ENCODE measurements at regions not wholly inside any gene's neighbourhood (a gene's known extent, or its start where the extent isn't known, plus 50 kb on each side); places are given as distances from the start of the nearest gene placed in this dataset.
"Not testable (repeated sequence)": the region's sequence is repeated elsewhere in the genome, so short reads cannot be mapped to it uniquely, and the experiment has no call there.

GRCh38 chr2:219737270-219737691 lies 109.9 kb downstream of the SLC4A3 start:
- Histone ChIP-seq H3K27ac (no peak overlapping the region), H3K27me3 (replicated peaks) (no peaks in the 10 kb centered on the region), H3K4me1 (replicated peaks) (no peaks in the 10 kb centered on the region), H3K4me3 (no peak overlapping the region), H3K9me3 (replicated peaks) (no peaks in the 10 kb centered on the region), H3K36me3 (no peaks in the 10 kb centered on the region)
- no peak for DNase-seq (ENCODE audit: low read depth in 1 of 2, low spot score in 2 of 2)

GRCh38 chr2:219739066-219739465 lies 111.6 kb downstream of the SLC4A3 start:
- Histone ChIP-seq H3K4me1 (replicated peaks) (no peaks in the 10 kb centered on the region), H3K9me3 (replicated peaks) (no peaks in the 10 kb centered on the region), H3K27ac (no peak overlapping the region), H3K27me3 (replicated peaks) (no peaks in the 10 kb centered on the region), H3K4me3 (no peak overlapping the region), H3K36me3 (no peaks in the 10 kb centered on the region)
- DNase-seq (ENCODE audit: low read depth in 1 of 2, low spot score in 2 of 2) = no peak

- H3K4me1 ChIP-seq (replicated peaks) = no peaks in the 10 kb centered on the region
- H3K27me3 ChIP-seq (replicated peaks) = no peaks in the 10 kb centered on the region
- H3K9me3 ChIP-seq (replicated peaks) = no peaks in the 10 kb centered on the region
- no peaks in the 10 kb centered on the region for H3K36me3 ChIP-seq
- no peak overlapping the region for H3K27ac ChIP-seq
- DNase-seq (ENCODE audit: low read depth in 1 of 2, low spot score in 2 of 2) = no peak
- H3K4me3 ChIP-seq = no peak overlapping the region
Observed at GRCh38 chr2:219739866-219740440, 112.5 kb downstream of the SLC4A3 start.

- Histone ChIP-seq H3K4me1 (replicated peaks) (peaks cover 4% of the 10 kb centered on the region), H3K27me3 (replicated peaks) (no peaks in the 10 kb centered on the region), H3K4me3 (no peak overlapping the region), H3K27ac (no peak overlapping the region), H3K36me3 (no peaks in the 10 kb centered on the region), H3K9me3 (replicated peaks) (no peaks in the 10 kb centered on the region)
- no peak for DNase-seq (ENCODE audit: low read depth in 1 of 2, low spot score in 2 of 2)
Observed at GRCh38 chr2:219743548-219743947, 116.1 kb downstream of the SLC4A3 start.

GRCh38 chr2:219744066-219744465 lies 116.6 kb downstream of the SLC4A3 start:
- H3K36me3 ChIP-seq = no peaks in the 10 kb centered on the region
- H3K27ac ChIP-seq = no peak overlapping the region
- no peak overlapping the region for H3K4me3 ChIP-seq
- no peaks in the 10 kb centered on the region for H3K27me3 ChIP-seq (replicated peaks)
- H3K4me1 ChIP-seq (replicated peaks) = peaks cover 9% of the 10 kb centered on the region
- DNase-seq (ENCODE audit: low read depth in 1 of 2, low spot score in 2 of 2) = no peak
- no peaks in the 10 kb centered on the region for H3K9me3 ChIP-seq (replicated peaks)

- Histone ChIP-seq H3K4me1 (replicated peaks) (peaks cover 15% of the 10 kb centered on the region), H3K36me3 (no peaks in the 10 kb centered on the region), H3K9me3 (replicated peaks) (no peaks in the 10 kb centered on the region), H3K4me3 (no peak overlapping the region), H3K27me3 (replicated peaks) (no peaks in the 10 kb centered on the region), H3K27ac (no peak overlapping the region)
- no peak for DNase-seq (ENCODE audit: low read depth in 1 of 2, low spot score in 2 of 2)
Observed at GRCh38 chr2:219744600-219744999, 117.2 kb downstream of the SLC4A3 start.

GRCh38 chr2:219747637-219748036 lies 120.2 kb downstream of the SLC4A3 start:
- H3K9me3 ChIP-seq (replicated peaks) = no peaks in the 10 kb centered on the region

GRCh38 chr2:219748671-219749570 lies 121.5 kb downstream of the SLC4A3 start:
- H3K27me3 ChIP-seq (replicated peaks) = no peaks in the 10 kb centered on the region
- no peaks in the 10 kb centered on the region for H3K9me3 ChIP-seq (replicated peaks)
- H3K4me1 ChIP-seq (replicated peaks) = peaks cover 15% of the 10 kb centered on the region
- no peak overlapping the region for H3K4me3 ChIP-seq
- H3K36me3 ChIP-seq = no peaks in the 10 kb centered on the region
- peak overlapping the region; percentile 25; the same call in 1 of the 2 replicates for H3K27ac ChIP-seq
- peak in 1 of 2 experiments; percentile 40 for DNase-seq (ENCODE audit: low read depth in 1 of 2, low spot score in 2 of 2)

More at GRCh38 chr2:219747637-219748036, 120.2 kb downstream of the SLC4A3 start:
- no peaks in the 10 kb centered on the region for H3K36me3 ChIP-seq
- no peaks in the 10 kb centered on the region for H3K27me3 ChIP-seq (replicated peaks)
- no peak for DNase-seq (ENCODE audit: low read depth in 1 of 2, low spot score in 2 of 2)
- peaks cover 15% of the 10 kb centered on the region for H3K4me1 ChIP-seq (replicated peaks)
- no peak overlapping the region for H3K27ac ChIP-seq
- H3K4me3 ChIP-seq = no peak overlapping the region

- H3K4me3 ChIP-seq; H3K27ac ChIP-seq; H3K27me3 ChIP-seq (replicated peaks); H3K36me3 ChIP-seq; DNase-seq (ENCODE audit: low read depth in 1 of 2, low spot score in 2 of 2); H3K9me3 ChIP-seq (replicated peaks): not testable (repeated sequence)
- peaks cover 15% of the 10 kb centered on the region for H3K4me1 ChIP-seq (replicated peaks)
Observed at GRCh38 chr2:219751121-219751520, 123.7 kb downstream of the SLC4A3 start.

- H3K4me1 ChIP-seq (replicated peaks) = peaks cover 15% of the 10 kb centered on the region
- peaks cover 2% of the 10 kb centered on the region; the same call in 1 of the 2 replicates for H3K9me3 ChIP-seq (replicated peaks)
- H3K27me3 ChIP-seq (replicated peaks) = no peaks in the 10 kb centered on the region
- no peaks in the 10 kb centered on the region for H3K36me3 ChIP-seq
- no peak overlapping the region for H3K4me3 ChIP-seq
- no peak for DNase-seq (ENCODE audit: low read depth in 1 of 2, low spot score in 2 of 2)
- H3K27ac ChIP-seq = no peak overlapping the region
Observed at GRCh38 chr2:219752726-219753125, 125.3 kb downstream of the SLC4A3 start.

GRCh38 chr2:219758907-219759680 lies 131.7 kb downstream of the SLC4A3 start:
- Histone ChIP-seq H3K27ac (peak overlapping the region; percentile 62), H3K9me3 (replicated peaks) (peaks cover 2% of the 10 kb centered on the region; the same call in 1 of the 2 replicates), H3K36me3 (no peaks in the 10 kb centered on the region), H3K4me1 (replicated peaks) (peaks cover 11% of the 10 kb centered on the region), H3K27me3 (replicated peaks) (no peaks in the 10 kb centered on the region), H3K4me3 (no peak overlapping the region)
- DNase-seq (ENCODE audit: low read depth in 1 of 2, low spot score in 2 of 2) = peak in 1 of 2 experiments; percentile 29

GRCh38 chr2:219759801-219760200 lies 132.4 kb downstream of the SLC4A3 start:
- Histone ChIP-seq H3K9me3 (replicated peaks) (peaks cover 2% of the 10 kb centered on the region; the same call in 1 of the 2 replicates), H3K27me3 (replicated peaks) (no peaks in the 10 kb centered on the region), H3K27ac (no peak overlapping the region), H3K4me1 (replicated peaks) (peaks cover 11% of the 10 kb centered on the region), H3K4me3 (no peak overlapping the region), H3K36me3 (no peaks in the 10 kb centered on the region)
- DNase-seq (ENCODE audit: low read depth in 1 of 2, low spot score in 2 of 2) = no peak

GRCh38 chr2:219765231-219765911 lies 137.9 kb downstream of the SLC4A3 start:
- H3K4me3 ChIP-seq = no peak overlapping the region
- no peaks in the 10 kb centered on the region for H3K36me3 ChIP-seq
- H3K4me1 ChIP-seq (replicated peaks) = no peaks in the 10 kb centered on the region
- H3K27me3 ChIP-seq (replicated peaks) = no peaks in the 10 kb centered on the region
- no peak overlapping the region for H3K27ac ChIP-seq
- no peak for DNase-seq (ENCODE audit: low read depth in 1 of 2, low spot score in 2 of 2)
- no peaks in the 10 kb centered on the region for H3K9me3 ChIP-seq (replicated peaks)
